ENCODE measurements at regions not wholly inside any gene's neighbourhood (a gene's known extent, or its start where the extent isn't known, plus 50 kb on each side); places are given as distances from the start of the nearest gene placed in this dataset.

GRCh38 chrX:93332329-93332728 lies 341.0 kb downstream of the NAP1L3 start:
- CTCF ChIA-PET = no interaction called here

More at GRCh38 chrX:93332329-93332728, 341.0 kb downstream of the NAP1L3 start:
- Histone ChIP-seq H2BK120ac (ENCODE audit: low read depth, low read length) (no peak overlapping the region), H3K9ac (ENCODE audit: low read depth, low read length) (no peak overlapping the region), H3K18ac (ENCODE audit: low read depth, low read length) (no peak overlapping the region), H2AK9ac (replicated peaks; ENCODE audit: low read depth, low read length, poor library complexity) (no peak overlapping the region), H2BK5ac (ENCODE audit: low read depth, low read length, poor library complexity, severe bottlenecking) (no peak overlapping the region), H3K79me1 (ENCODE audit: low read depth in 1 of 2, low read length in 2 of 2) (no peaks in the 10 kb centered on the region), H3K56ac (ENCODE audit: extremely low read depth, insufficient read depth, low read length) (no peak overlapping the region), H4K20me1 (ENCODE audit: insufficient read depth, low read length) (no peaks in the 10 kb centered on the region), H3K4me1 (ENCODE audit: control insufficient read depth, insufficient read depth, low read length) (no peaks in the 10 kb centered on the region), H3K4ac (ENCODE audit: low read depth, low read length) (no peak overlapping the region), H3K9me1 (ENCODE audit: insufficient read depth, low read length) (no peaks in the 10 kb centered on the region), H4K5ac (ENCODE audit: low read depth, low read length) (no peak overlapping the region), H3K4me2 (ENCODE audit: low read depth, low read length) (no peak overlapping the region), H4K8ac (ENCODE audit: low read depth in 2 of 2, low read length in 2 of 2) (no peak overlapping the region), H3K27me3 (ENCODE audit: control insufficient read depth, insufficient read depth, low read length) (no peaks in the 10 kb centered on the region), H2BK15ac (ENCODE audit: low read depth, low read length) (no peak overlapping the region), H3K27ac (ENCODE audit: insufficient read depth, low read length) (no peak overlapping the region), H3K14ac (replicated peaks; ENCODE audit: low read depth, low read length) (no peak overlapping the region), H2AK5ac (ENCODE audit: low read depth, low read length) (no peak overlapping the region), H2BK20ac (ENCODE audit: low read depth, low read length) (no peak overlapping the region), H3K4me3 (ENCODE audit: insufficient read depth, low read depth, low read length) (no peak overlapping the region), H3K36me3 (ENCODE audit: control insufficient read depth, insufficient read depth, low read length) (no peaks in the 10 kb centered on the region), H2AFZ (replicated peaks; ENCODE audit: low read length, poor library complexity) (no peak overlapping the region), H3K23ac (ENCODE audit: low read depth, low read length) (no peak overlapping the region), H4K91ac (ENCODE audit: insufficient read depth, low read depth, low read length) (no peak overlapping the region), H3K9me3 (ENCODE audit: control insufficient read depth, insufficient read depth, low read length) (no peaks in the 10 kb centered on the region)
- TF ChIP-seq CTCF (conservative IDR thresholded peaks at IDR 0.05; ENCODE audit: low read depth, low read length) (no peak), ELK1 (IDR thresholded peaks at IDR 0.05; ENCODE audit: borderline replicate concordance, low read depth, low read length) (no peak), MAZ (IDR thresholded peaks at IDR 0.05; ENCODE audit: borderline replicate concordance, low read depth, low read length) (no peak), USF2 (IDR thresholded peaks at IDR 0.05; ENCODE audit: low read depth, low read length) (no peak), MXI1 (IDR thresholded peaks at IDR 0.05; ENCODE audit: borderline replicate concordance, low read depth, low read length) (no peak), CEBPB (IDR thresholded peaks at IDR 0.05; ENCODE audit: low read depth, low read length) (no peak), SMC3 (IDR thresholded peaks at IDR 0.05; ENCODE audit: low read depth, low read length) (no peak), CHD1 (IDR thresholded peaks at IDR 0.05; ENCODE audit: low read depth, low read length) (no peak), POLR2A (IDR thresholded peaks at IDR 0.05; ENCODE audit: low read depth, low read length) (no peak), FOS (IDR thresholded peaks at IDR 0.05; ENCODE audit: low read depth, low read length) (no peak), MAFK (IDR thresholded peaks at IDR 0.05; ENCODE audit: low read depth, low read length) (no peak), RCOR1 (IDR thresholded peaks at IDR 0.05; ENCODE audit: insufficient replicate concordance, low read length) (no peak), RAD21 (IDR thresholded peaks at IDR 0.05; ENCODE audit: low read length) (no peak), RFX5 (IDR thresholded peaks at IDR 0.05; ENCODE audit: low read depth, low read length) (no peak), NFE2L2 (IDR thresholded peaks at IDR 0.05; ENCODE audit: low read depth, low read length) (no peak), BHLHE40 (IDR thresholded peaks at IDR 0.05; ENCODE audit: low read depth, low read length) (no peak)
- intact Hi-C loops (cut with micrococcal nuclease) (no loop called here), in situ Hi-C loops (cut with MboI; ENCODE audit: low sequenced_read_pairs) (no loop called here), dilution Hi-C loops (cut with HindIII; ENCODE audit: low sequenced_read_pairs, unreplicated experiment) (no loop called here)
- no peak for ATAC-seq (ENCODE audit: low read depth)
- no peak for DNase-seq
- POLR2A ChIA-PET (ENCODE audit: unreplicated experiment) = no interaction called here
- BruUV-seq (replicated peaks) = no TSS peak
- WGBS, 2 experiments (ENCODE audit: extremely low coverage in 2 of 2, insufficient read length in 1 of 2) = no CpG with 5 or more reads among the region's 2 CpGs

All from IMR-90 (cell line).